Choroid plexus epithelial cell (primary cell): ENCODE measurements at regions not wholly inside any gene's neighbourhood (a gene's known extent, or its start where the extent isn't known, plus 50 kb on each side); places are given as distances from the start of the nearest gene placed in this dataset.

Source experiments
- DNase-seq: peaks from one replicate; pipeline ENCODE4 v3.0.0-alpha.2; 2010; ENCODE audit warnings: low read depth
- H3K4me3 ChIP-seq: 2 replicates; pipeline ENCODE4 v1.5.1; 2011; ENCODE audit warnings: low read depth, mild to moderate bottlenecking, control low read depth, low read length, moderate library complexity
- TF ChIP-seq, protein P1 (sequence below): conservative IDR thresholded peaks from 2 replicates; pipeline ENCODE4 v1.5.1; 2011; ENCODE audit warnings: low read depth, mild to moderate bottlenecking, control low read depth, inconsistent platforms, low read length, moderate library complexity

DNA sequence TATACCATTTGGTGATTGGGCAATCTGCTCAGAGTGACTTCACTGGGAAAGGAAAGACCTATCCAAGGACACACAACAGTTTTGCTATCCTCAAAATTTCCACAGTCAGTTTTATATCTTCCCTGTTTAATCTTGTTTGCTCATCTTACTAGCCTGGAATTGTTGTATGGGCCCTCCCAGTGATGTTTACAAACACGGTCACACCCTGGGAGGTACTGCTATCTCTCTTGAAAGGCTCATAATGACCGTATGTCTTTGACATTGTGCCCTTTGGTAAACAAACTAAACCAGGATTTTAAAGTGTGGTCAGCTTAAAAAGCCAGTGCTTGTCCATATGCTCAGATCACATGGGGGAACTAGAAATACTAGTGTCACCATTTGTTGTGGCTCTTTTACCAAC, 277.0 kb downstream of the CDH2 start:
- DNase-seq = no peak
- H3K4me3 ChIP-seq = no peak overlapping the region
- TF ChIP-seq, protein P1, sequence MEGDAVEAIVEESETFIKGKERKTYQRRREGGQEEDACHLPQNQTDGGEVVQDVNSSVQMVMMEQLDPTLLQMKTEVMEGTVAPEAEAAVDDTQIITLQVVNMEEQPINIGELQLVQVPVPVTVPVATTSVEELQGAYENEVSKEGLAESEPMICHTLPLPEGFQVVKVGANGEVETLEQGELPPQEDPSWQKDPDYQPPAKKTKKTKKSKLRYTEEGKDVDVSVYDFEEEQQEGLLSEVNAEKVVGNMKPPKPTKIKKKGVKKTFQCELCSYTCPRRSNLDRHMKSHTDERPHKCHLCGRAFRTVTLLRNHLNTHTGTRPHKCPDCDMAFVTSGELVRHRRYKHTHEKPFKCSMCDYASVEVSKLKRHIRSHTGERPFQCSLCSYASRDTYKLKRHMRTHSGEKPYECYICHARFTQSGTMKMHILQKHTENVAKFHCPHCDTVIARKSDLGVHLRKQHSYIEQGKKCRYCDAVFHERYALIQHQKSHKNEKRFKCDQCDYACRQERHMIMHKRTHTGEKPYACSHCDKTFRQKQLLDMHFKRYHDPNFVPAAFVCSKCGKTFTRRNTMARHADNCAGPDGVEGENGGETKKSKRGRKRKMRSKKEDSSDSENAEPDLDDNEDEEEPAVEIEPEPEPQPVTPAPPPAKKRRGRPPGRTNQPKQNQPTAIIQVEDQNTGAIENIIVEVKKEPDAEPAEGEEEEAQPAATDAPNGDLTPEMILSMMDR = no peak

DNA sequence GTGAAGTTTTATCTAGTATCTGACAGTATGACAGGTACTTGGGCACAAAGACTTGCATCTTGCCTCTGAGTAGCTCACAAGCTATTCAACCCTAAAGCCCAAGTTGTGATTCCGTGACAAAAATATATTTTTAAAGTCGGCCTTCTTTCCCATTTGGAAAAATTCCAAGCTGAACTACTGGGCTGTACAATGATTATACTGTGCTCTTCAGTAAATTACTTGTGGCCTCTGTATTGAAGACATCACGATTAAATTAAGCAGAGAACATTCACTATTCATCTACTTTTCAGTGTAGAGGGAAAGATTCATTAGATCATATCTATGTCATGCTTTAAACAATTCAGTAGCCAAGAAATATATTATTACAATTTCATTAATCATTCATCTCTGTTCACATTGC, 282.2 kb downstream of the CDH2 start:
- DNase-seq = no peak
- TF ChIP-seq, protein P1 = no peak
- H3K4me3 ChIP-seq = no peak overlapping the region

DNA sequence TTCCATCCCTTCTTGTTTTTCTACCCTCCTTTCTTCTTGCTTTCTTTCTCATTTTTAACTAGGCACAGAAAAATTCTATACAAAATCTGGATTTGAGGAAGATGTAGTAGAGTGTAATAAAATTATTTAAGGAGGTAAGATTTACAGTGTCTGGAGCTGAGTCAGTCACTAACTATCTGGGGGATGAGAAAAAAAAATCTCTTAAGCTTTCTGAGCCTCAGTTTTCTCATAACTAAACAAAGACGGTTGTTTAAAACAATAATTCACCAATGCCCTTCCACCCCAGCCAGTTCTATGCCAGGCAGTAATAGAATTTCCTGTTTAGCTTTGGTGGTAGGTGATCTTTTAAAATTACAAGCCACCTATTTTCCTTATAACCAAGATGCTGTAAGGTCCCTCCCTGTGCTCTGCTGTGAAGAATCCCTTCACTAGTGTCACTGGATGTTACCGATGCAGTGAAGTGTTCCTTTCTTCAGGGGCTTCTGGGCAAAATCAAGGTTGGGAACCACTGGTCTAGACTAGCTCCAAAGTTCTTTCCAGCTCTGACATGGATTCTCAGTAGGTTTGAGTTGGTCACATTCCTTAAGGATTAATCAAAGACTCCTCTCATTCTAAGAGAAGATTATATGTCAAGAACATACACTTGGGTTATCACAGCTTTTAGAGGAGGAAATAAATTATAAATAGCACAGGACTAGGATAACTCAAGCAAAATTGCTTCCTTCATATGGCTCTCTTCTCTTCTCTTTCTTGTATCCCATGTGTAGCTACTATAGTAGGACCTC, 289.0 kb downstream of the CDH2 start:
- no peak overlapping the region for H3K4me3 ChIP-seq
- TF ChIP-seq, protein P1 = no peak
- no peak for DNase-seq

DNA sequence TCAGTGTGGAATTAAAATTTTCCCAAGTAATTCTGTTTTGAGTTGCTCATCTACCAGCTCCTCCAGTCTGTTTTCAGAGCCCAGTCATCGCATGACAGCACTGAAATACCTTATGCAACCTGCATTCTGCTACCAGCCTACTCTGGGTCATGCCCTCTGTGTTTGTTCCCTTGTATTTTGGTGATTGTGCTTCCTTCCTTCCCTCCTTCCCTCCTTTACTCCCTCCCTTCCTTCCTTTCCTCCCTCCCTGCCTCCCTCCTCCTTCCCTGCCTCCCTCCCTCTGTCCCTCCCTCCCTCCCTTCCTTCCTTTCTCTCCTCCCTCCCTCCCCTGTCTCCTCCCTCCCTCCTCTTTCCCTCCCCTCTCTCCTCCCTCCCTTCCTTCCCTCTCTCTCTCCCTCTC, 289.6 kb downstream of the CDH2 start:
- DNase-seq = no peak
- H3K4me3 ChIP-seq = no peak overlapping the region
- TF ChIP-seq, protein P1 = no peak

DNA sequence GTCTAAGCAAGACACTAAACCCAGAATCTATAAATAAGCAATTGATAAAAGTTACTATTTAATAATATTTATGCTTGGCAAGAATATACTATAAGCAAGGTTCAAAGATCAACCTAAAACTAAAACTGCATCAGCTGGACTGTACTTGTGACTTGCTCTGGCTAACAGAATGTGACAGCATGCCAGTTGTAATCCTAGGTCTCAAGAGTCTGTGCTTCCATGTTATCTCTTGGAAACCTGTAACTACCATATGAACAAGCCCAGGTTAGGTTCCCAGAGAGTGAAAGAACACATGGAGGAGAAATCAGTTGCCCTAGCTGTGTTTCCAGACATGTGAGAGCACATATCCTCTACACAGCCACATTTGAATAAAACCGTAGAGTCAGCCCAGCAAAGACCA, 297.4 kb downstream of the CDH2 start:
- TF ChIP-seq, protein P1 = no peak
- no peak for DNase-seq
- H3K4me3 ChIP-seq = no peak overlapping the region

DNA sequence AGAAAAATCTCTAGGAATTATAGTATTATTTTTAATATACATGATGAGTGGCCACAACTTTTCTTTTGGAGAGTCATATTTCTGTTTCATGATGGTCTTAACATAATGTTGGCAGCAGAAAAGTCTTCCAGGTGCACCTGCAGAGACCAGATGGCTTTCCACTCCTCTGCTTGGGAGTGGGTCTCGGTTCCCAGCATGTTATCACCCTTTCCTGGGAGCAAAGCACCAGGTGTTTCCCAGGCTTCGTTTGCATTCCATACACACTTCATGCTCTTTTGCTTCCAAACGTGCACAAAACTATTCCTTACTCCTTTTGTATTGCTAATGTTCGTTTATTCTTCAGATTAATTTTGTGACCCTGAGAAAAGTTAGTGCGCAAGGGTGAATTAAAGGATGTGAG, 305.2 kb downstream of the CDH2 start:
- TF ChIP-seq, protein P1 = no peak
- H3K4me3 ChIP-seq = no peak overlapping the region
- no peak for DNase-seq

DNA sequence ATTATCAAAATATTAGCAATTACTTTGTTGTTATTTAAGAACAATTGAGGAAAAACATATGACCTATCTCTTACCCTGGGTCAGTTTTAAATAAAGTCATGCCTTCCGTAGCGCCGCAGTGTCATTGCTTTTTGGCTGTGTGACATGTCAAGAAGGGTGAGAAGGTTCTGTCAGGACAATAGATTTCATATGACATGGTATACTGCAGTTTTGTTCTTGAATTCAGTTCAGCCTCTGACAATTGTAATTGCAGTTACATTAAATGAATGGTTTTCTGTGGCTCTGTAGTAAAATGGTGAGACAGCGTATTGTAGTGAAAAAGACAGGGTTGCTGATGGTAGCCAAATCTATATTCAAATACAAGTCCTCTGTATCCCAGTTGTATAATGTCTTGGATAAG, 307.2 kb downstream of the CDH2 start:
- DNase-seq = no peak
- TF ChIP-seq, protein P1 = no peak
- no peak overlapping the region for H3K4me3 ChIP-seq
